CD14-positive monocyte (primary cell): ENCODE measurements at regions not wholly inside any gene's neighbourhood (a gene's known extent, or its start where the extent isn't known, plus 50 kb on each side); places are given as distances from the start of the nearest gene placed in this dataset.

Experiments
- DNase-seq, 3 donors: peaks; one replicate each; pipeline ENCODE4 v3.0.0-alpha.2; 2011 to 2022
- H2AFZ ChIP-seq: 2 replicates; pipeline ENCODE4 v1.6.0; 2012; ENCODE audit warnings: mild to moderate bottlenecking, low read depth, low read length, inconsistent platforms; ENCODE audit not compliant: insufficient read depth, poor library complexity, severe bottlenecking
- H3K27ac ChIP-seq, 2 donors: 1 replicate in 1 of 2; 2 replicates in 1 of 2; pipeline ENCODE4 v1.5.1; 2012 to 2013; ENCODE audit warnings: low read length in 2 of 2, control low read depth in 1 of 2, inconsistent platforms in 1 of 2, low read depth in 1 of 2, mild to moderate bottlenecking in 1 of 2
- H3K27me3 ChIP-seq, 2 donors: one replicate each; pipeline versions ENCODE4 v1.6.0 to v1.6.1; 2011 to 2013; ENCODE audit warnings: low read length in 2 of 2; ENCODE audit not compliant: control insufficient read depth in 2 of 2, insufficient read depth in 2 of 2
- H3K36me3 ChIP-seq, 2 donors: replicated peaks in 1 of 2; 1 replicate in 1 of 2; 2 replicates in 1 of 2; pipeline versions ENCODE4 v1.5.1 to v1.6.1; 2012 to 2013; ENCODE audit warnings: low read length in 2 of 2, control low read depth in 1 of 2, inconsistent platforms in 1 of 2, mild to moderate bottlenecking in 1 of 2; ENCODE audit not compliant: insufficient read depth in 2 of 2, control insufficient read depth in 1 of 2
- H3K4me1 ChIP-seq, 2 donors: 1 replicate in 1 of 2; 2 replicates in 1 of 2; pipeline versions ENCODE4 v1.5.1 to v1.6.1; 2012 to 2013; ENCODE audit warnings: low read length in 2 of 2, control low read depth in 1 of 2, inconsistent platforms in 1 of 2, mild to moderate bottlenecking in 1 of 2, moderate library complexity in 1 of 2; ENCODE audit not compliant: insufficient read depth in 2 of 2, control insufficient read depth in 1 of 2
- H3K4me2 ChIP-seq: replicated peaks from 2 replicates; pipeline ENCODE3; 2012; ENCODE audit warnings: low read length, moderate library complexity, mild to moderate bottlenecking; ENCODE audit not compliant: poor library complexity, severe bottlenecking; ENCODE audit errors: extremely low read depth
- H3K4me3 ChIP-seq, 3 experiments: fragments of 200-600 bp in 1 of 3; sonication (generic) in 1 of 3; replicated peaks in 1 of 3; 1 replicate in 2 of 3; 2 replicates in 1 of 3; pipeline ENCODE4 v1.5.1; 2011 to 2013; ENCODE audit warnings: low read length in 3 of 3, mild to moderate bottlenecking in 3 of 3, control low read depth in 2 of 3, low read depth in 2 of 3, inconsistent platforms in 1 of 3, moderate library complexity in 1 of 3
- H3K79me2 ChIP-seq: 2 replicates; pipeline ENCODE4 v1.6.0; 2012; ENCODE audit warnings: mild to moderate bottlenecking, control low read depth, inconsistent platforms, low read length, moderate library complexity; ENCODE audit not compliant: insufficient read depth
- H3K9ac ChIP-seq: 2 replicates; pipeline ENCODE4 v1.6.0; 2017; ENCODE audit warnings: low read length, mild to moderate bottlenecking; ENCODE audit not compliant: insufficient read depth, poor library complexity, severe bottlenecking
- H3K9me3 ChIP-seq, 2 donors: replicated peaks in 1 of 2; 1 replicate in 1 of 2; 2 replicates in 1 of 2; pipeline versions ENCODE4 v1.5.1 to v1.6.1; 2012 to 2013; ENCODE audit warnings: low read length in 2 of 2, control low read depth in 1 of 2; ENCODE audit not compliant: control insufficient read depth in 1 of 2, insufficient read depth in 1 of 2
- H4K20me1 ChIP-seq: 2 replicates; pipeline ENCODE4 v1.6.0; 2012; ENCODE audit warnings: mild to moderate bottlenecking, low read length, control low read depth, moderate library complexity; ENCODE audit not compliant: insufficient read depth
- H3K27ac Mint-ChIP-seq, 7 donors: one replicate each; pipeline ENCODE4 v1.8.0; 2020; ENCODE audit warnings: mild to moderate bottlenecking in 7 of 7, mixed read lengths in 7 of 7, moderate library complexity in 6 of 7, inconsistent platforms in 2 of 7
- H3K27me3 Mint-ChIP-seq, 3 donors: one replicate each; pipeline ENCODE4 v1.8.0; 2021 to 2022; ENCODE audit warnings: low read depth in 3 of 3, mild to moderate bottlenecking in 3 of 3, mixed read lengths in 3 of 3, moderate library complexity in 3 of 3, inconsistent platforms in 1 of 3
- H3K36me3 Mint-ChIP-seq, 2 donors: one replicate each; pipeline ENCODE4 v1.8.0; 2020; ENCODE audit warnings: mixed read lengths in 2 of 2, inconsistent platforms in 1 of 2, mild to moderate bottlenecking in 1 of 2
- H3K4me1 Mint-ChIP-seq: one replicate; pipeline ENCODE4 v1.8.0; 2020; ENCODE audit warnings: mild to moderate bottlenecking, mixed read lengths
- H3K4me3 Mint-ChIP-seq, 2 donors: one replicate each; pipeline ENCODE4 v1.8.0; 2020; ENCODE audit warnings: mild to moderate bottlenecking in 2 of 2, mixed read lengths in 2 of 2, moderate library complexity in 1 of 2
- H3K9me3 Mint-ChIP-seq, 7 donors: one replicate each; pipeline ENCODE4 v1.8.0; 2020 to 2022; ENCODE audit warnings: mixed read lengths in 7 of 7, mild to moderate bottlenecking in 6 of 7, moderate library complexity in 6 of 7, inconsistent platforms in 2 of 7
- CTCF ChIP-seq: fragments of 200-600 bp; IDR thresholded peaks from one replicate; pipeline ENCODE4 v1.8.0; 2022; ENCODE audit warnings: antibody characterized with exemption, mild to moderate bottlenecking
- WGBS: methylation state at CpG from one replicate; pipeline ENCODE4 v1.1.5; 2013; ENCODE audit warnings: missing lambda C conversion rate; ENCODE audit not compliant: insufficient coverage; 5-methylcytosine and 5-hydroxymethylcytosine counted together
- intact Hi-C, 2 donors: fragments of 100-400 bp; cut with micrococcal nuclease; formaldehyde crosslinking; loops; one replicate each; pipeline versions ENCODE4 v1.15.0 to v1.15.1; 2023

GRCh38 chr5:30930736-30931135 lies 262.8 kb upstream of the CDH6 start:
- WGBS, result no CpG with 5 or more reads among the region's 2 CpGs

GRCh38 chr5:30928956-30929355 lies 264.5 kb upstream of the CDH6 start:
- Histone ChIP-seq H3K4me3 (no peak overlapping the region), H3K79me2 (no peaks in the 10 kb centered on the region), H3K9ac (no peak overlapping the region), H3K27ac (no peak overlapping the region), H3K4me2 (no peak overlapping the region), H3K36me3 (no peaks in the 10 kb centered on the region), H3K27me3 (no peaks in the 10 kb centered on the region), H4K20me1 (no peaks in the 10 kb centered on the region), H3K9me3 (no peaks in the 10 kb centered on the region), H3K4me1 (no peaks in the 10 kb centered on the region), H2AFZ (no peak overlapping the region)
- H3K4me1 Mint-ChIP-seq, result no peaks in the 10 kb centered on the region
- no peak overlapping the region for H3K27ac Mint-ChIP-seq
- H3K4me3 Mint-ChIP-seq, result no peak overlapping the region
- H3K36me3 Mint-ChIP-seq, result no peaks in the 10 kb centered on the region
- DNase-seq, result no peak
- no peak for TF ChIP-seq CTCF
- no peaks in the 10 kb centered on the region for H3K27me3 Mint-ChIP-seq
- intact Hi-C loops, result no loop called here
- H3K9me3 Mint-ChIP-seq, result peaks cover 0 to 2% (median 0%) of the 10 kb centered on the region in 7 donors

More at GRCh38 chr5:30930736-30931135, 262.8 kb upstream of the CDH6 start:
- Histone ChIP-seq H3K27ac (no peak overlapping the region), H3K4me2 (no peak overlapping the region), H3K9ac (no peak overlapping the region), H3K4me1 (no peaks in the 10 kb centered on the region), H3K4me3 (no peak overlapping the region), H3K9me3 (no peaks in the 10 kb centered on the region), H2AFZ (no peak overlapping the region), H3K27me3 (no peaks in the 10 kb centered on the region), H4K20me1 (no peaks in the 10 kb centered on the region), H3K79me2 (no peaks in the 10 kb centered on the region), H3K36me3 (no peaks in the 10 kb centered on the region)
- no peak for TF ChIP-seq CTCF
- H3K4me1 Mint-ChIP-seq, result no peaks in the 10 kb centered on the region
- no peaks in the 10 kb centered on the region for H3K36me3 Mint-ChIP-seq
- no peak for DNase-seq
- no peak overlapping the region for H3K27ac Mint-ChIP-seq
- H3K27me3 Mint-ChIP-seq, result no peaks in the 10 kb centered on the region
- intact Hi-C loops, result no loop called here
- peaks cover 0 to 2% (median 0%) of the 10 kb centered on the region in 7 donors for H3K9me3 Mint-ChIP-seq
- H3K4me3 Mint-ChIP-seq, result no peak overlapping the region
